ENCODE measurements at regions not wholly inside any gene's neighbourhood (a gene's known extent, or its start where the extent isn't known, plus 50 kb on each side); places are given as distances from the start of the nearest gene placed in this dataset.

DNA sequence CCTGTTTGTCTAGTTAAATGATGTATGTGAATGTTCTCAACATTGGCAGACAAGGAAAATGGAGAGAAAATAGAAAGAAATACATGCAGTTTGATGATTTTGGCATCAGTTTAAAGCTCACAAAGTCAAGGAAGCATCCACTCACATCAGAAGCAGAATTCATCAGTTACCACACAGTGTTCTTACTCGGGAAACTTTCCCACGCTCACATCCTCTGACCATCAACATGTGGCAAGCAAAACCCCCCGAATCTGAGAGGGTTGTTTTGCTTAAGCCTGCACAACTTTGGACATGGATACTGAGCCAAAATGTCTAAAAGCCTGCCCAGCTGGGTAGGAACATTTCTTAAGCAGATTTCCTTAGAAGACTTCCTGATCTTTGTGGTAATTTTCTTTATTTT lies 407.6 kb downstream of the ANKRD50 start:
- TF ChIP-seq, protein P1, sequence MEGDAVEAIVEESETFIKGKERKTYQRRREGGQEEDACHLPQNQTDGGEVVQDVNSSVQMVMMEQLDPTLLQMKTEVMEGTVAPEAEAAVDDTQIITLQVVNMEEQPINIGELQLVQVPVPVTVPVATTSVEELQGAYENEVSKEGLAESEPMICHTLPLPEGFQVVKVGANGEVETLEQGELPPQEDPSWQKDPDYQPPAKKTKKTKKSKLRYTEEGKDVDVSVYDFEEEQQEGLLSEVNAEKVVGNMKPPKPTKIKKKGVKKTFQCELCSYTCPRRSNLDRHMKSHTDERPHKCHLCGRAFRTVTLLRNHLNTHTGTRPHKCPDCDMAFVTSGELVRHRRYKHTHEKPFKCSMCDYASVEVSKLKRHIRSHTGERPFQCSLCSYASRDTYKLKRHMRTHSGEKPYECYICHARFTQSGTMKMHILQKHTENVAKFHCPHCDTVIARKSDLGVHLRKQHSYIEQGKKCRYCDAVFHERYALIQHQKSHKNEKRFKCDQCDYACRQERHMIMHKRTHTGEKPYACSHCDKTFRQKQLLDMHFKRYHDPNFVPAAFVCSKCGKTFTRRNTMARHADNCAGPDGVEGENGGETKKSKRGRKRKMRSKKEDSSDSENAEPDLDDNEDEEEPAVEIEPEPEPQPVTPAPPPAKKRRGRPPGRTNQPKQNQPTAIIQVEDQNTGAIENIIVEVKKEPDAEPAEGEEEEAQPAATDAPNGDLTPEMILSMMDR (IDR thresholded peaks at IDR 0.05), result no peak
- no peak for TF ChIP-seq POLR2A (IDR thresholded peaks at IDR 0.05)
